ENCODE measurements at regions not wholly inside any gene's neighbourhood (a gene's known extent, or its start where the extent isn't known, plus 50 kb on each side); places are given as distances from the start of the nearest gene placed in this dataset.

- no peak for DNase-seq
These were observed 316.8 kb downstream of the LPIN1 start for GRCh38 chr2:12063210-12063609.

- no peak for DNase-seq
These were observed 317.7 kb downstream of the LPIN1 start for GRCh38 chr2:12064153-12064552.

- no peak for DNase-seq
These were observed 319.7 kb downstream of the LPIN1 start for GRCh38 chr2:12066116-12066515.

GRCh38 chr2:12066986-12067385, 320.6 kb downstream of the LPIN1 start:
- no peak for DNase-seq

- no peak for DNase-seq
These were observed 322.5 kb downstream of the LPIN1 start for GRCh38 chr2:12068796-12069538.

GRCh38 chr2:12070153-12070552, 323.7 kb downstream of the LPIN1 start:
- DNase-seq, result no peak

GRCh38 chr2:12070581-12070980, 324.1 kb downstream of the LPIN1 start:
- DNase-seq, result no peak

- DNase-seq, result no peak
These were observed 324.9 kb downstream of the LPIN1 start for GRCh38 chr2:12071318-12071717.

GRCh38 chr2:12073217-12073852, 326.9 kb downstream of the LPIN1 start:
- DNase-seq, result no peak

GRCh38 chr2:12074126-12074844, 327.9 kb downstream of the LPIN1 start:
- no peak for DNase-seq

GRCh38 chr2:12074845-12075217, 328.4 kb downstream of the LPIN1 start:
- no peak for DNase-seq

- DNase-seq, result no peak
These were observed 329.2 kb downstream of the LPIN1 start for GRCh38 chr2:12075603-12076002.

GRCh38 chr2:12076810-12077209, 330.4 kb downstream of the LPIN1 start:
- peak; percentile 40 for DNase-seq

GRCh38 chr2:12080360-12080759, 333.9 kb downstream of the LPIN1 start:
- no peak for DNase-seq

- no peak for DNase-seq
These were observed 335.2 kb downstream of the LPIN1 start for GRCh38 chr2:12081481-12082210.

GRCh38 chr2:12083081-12083581, 336.7 kb downstream of the LPIN1 start:
- no peak for DNase-seq

GRCh38 chr2:12083713-12084419, 337.4 kb downstream of the LPIN1 start:
- no peak for DNase-seq

- no peak for DNase-seq
These were observed 340.7 kb downstream of the LPIN1 start for GRCh38 chr2:12087175-12087574.

GRCh38 chr2:12087671-12088380, 341.4 kb downstream of the LPIN1 start:
- DNase-seq, result no peak

GRCh38 chr2:12089001-12089400, 342.6 kb downstream of the LPIN1 start:
- DNase-seq, result no peak

GRCh38 chr2:12089496-12089895, 343.1 kb downstream of the LPIN1 start:
- DNase-seq, result no peak

GRCh38 chr2:12090072-12090471, 343.6 kb downstream of the LPIN1 start:
- DNase-seq, result no peak

Measured in NCI-H2029 (cell line).